DND-41 (cell line): ENCODE measurements at regions not wholly inside any gene's neighbourhood (a gene's known extent, or its start where the extent isn't known, plus 50 kb on each side); places are given as distances from the start of the nearest gene placed in this dataset.

Experiments
- ATAC-seq: fragments of 200-7000 bp; cut with Tn5 transposase; 3 replicates; pipeline ENCODE4 v1.9.1; 2021; ENCODE audit warnings: low read depth; ENCODE audit not compliant: insufficient read depth
- DNase-seq: peaks from one replicate; pipeline ENCODE4 v3.0.0-alpha.2; 2020
- H2AFZ ChIP-seq: 2 replicates; pipeline ENCODE4 v1.6.0; 2012; ENCODE audit warnings: low read depth, low read length
- H3K27ac ChIP-seq: 2 replicates; pipeline ENCODE4 v1.5.1; 2012; ENCODE audit warnings: low read length, inconsistent platforms
- H3K27me3 ChIP-seq: fragments of 200-600 bp; sonication (generic); 2 replicates; pipeline ENCODE4 v1.6.0; 2012; ENCODE audit warnings: low read length, mild to moderate bottlenecking, inconsistent platforms; ENCODE audit not compliant: insufficient read depth, poor library complexity
- H3K36me3 ChIP-seq: 2 replicates; pipeline ENCODE4 v1.5.1; 2012; ENCODE audit warnings: low read length, inconsistent platforms; ENCODE audit not compliant: insufficient read depth
- H3K4me1 ChIP-seq: 2 replicates; pipeline ENCODE4 v1.5.1; 2012; ENCODE audit warnings: mild to moderate bottlenecking, low read length; ENCODE audit not compliant: insufficient read depth
- H3K4me2 ChIP-seq: 2 replicates; pipeline ENCODE4 v1.6.0; 2012; ENCODE audit warnings: mild to moderate bottlenecking, moderate library complexity, low read length, inconsistent platforms; ENCODE audit not compliant: insufficient read depth
- H3K4me3 ChIP-seq, 2 experiments: fragments of 200-600 bp in 1 of 2; shearing (Covaris generic) in 1 of 2; 2 replicates each; pipeline ENCODE4 v1.5.1; 2012 to 2016; ENCODE audit warnings: inconsistent platforms in 2 of 2, low read length in 2 of 2, mild to moderate bottlenecking in 2 of 2, low read depth in 1 of 2, moderate library complexity in 1 of 2
- H3K79me2 ChIP-seq: 2 replicates; pipeline ENCODE4 v1.6.0; 2012; ENCODE audit warnings: low read length, inconsistent platforms; ENCODE audit not compliant: insufficient read depth
- H3K9ac ChIP-seq: 2 replicates; pipeline ENCODE4 v1.6.0; 2012; ENCODE audit warnings: low read depth, mild to moderate bottlenecking, inconsistent platforms, low read length, moderate library complexity
- H3K9me3 ChIP-seq: 2 replicates; pipeline ENCODE4 v1.5.1; 2012; ENCODE audit warnings: low read length, moderate library complexity, mild to moderate bottlenecking, inconsistent platforms; ENCODE audit not compliant: insufficient read depth, severe bottlenecking
- H4K20me1 ChIP-seq: 2 replicates; pipeline ENCODE4 v1.6.0; 2012; ENCODE audit warnings: low read length; ENCODE audit not compliant: insufficient read depth
- CTCF ChIP-seq: IDR thresholded peaks from 2 replicates; pipeline ENCODE4 v1.5.1; 2012; ENCODE audit warnings: borderline replicate concordance, low read length, moderate library complexity, mild to moderate bottlenecking; ENCODE audit not compliant: poor library complexity, severe bottlenecking; ENCODE audit errors: extremely low read depth
- EZH2 ChIP-seq: IDR thresholded peaks from 3 replicates; pipeline ENCODE4 v1.6.1; 2012; ENCODE audit warnings: borderline replicate concordance, low read depth, mild to moderate bottlenecking, moderate library complexity, low read length, inconsistent platforms; ENCODE audit not compliant: severe bottlenecking

GRCh38 chr17:71440513-71440912 lies 680.3 kb upstream of the SOX9 start:
- no peak for TF ChIP-seq CTCF
- no peak for TF ChIP-seq EZH2
- DNase-seq: no peak
- no peaks in the 10 kb centered on the region for H3K27me3 ChIP-seq

DNA sequence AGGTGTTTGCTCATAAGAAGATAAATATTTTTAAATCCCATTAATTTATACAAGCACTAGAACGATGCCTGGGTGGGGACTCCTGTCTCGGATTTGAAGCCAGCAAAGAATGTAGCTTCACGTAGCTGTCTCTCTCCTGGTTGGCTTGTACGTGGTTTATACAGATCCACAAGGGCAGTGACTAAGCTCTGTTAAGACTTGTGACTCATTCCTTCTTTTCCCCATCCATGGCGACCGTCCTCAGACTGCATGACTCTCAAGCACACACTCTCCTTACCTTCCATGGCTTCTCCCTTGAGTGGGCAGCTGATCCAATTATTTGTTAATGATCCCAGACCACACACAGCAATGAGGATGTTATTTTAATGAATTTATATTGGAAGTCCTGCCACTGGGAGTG lies 679.7 kb upstream of the SOX9 start:
- Histone ChIP-seq H3K27ac (no peak overlapping the region), H3K4me3 (no peak overlapping the region), H3K9me3 (no peaks in the 10 kb centered on the region), H3K9ac (no peak overlapping the region), H3K4me2 (no peak overlapping the region), H4K20me1 (no peaks in the 10 kb centered on the region), H3K79me2 (no peaks in the 10 kb centered on the region), H2AFZ (no peak overlapping the region), H3K4me1 (no peaks in the 10 kb centered on the region), H3K36me3 (no peaks in the 10 kb centered on the region), H3K27me3 (no peaks in the 10 kb centered on the region)
- TF ChIP-seq CTCF: no peak
- no peak for ATAC-seq
- no peak for DNase-seq

More at GRCh38 chr17:71440513-71440912, 680.3 kb upstream of the SOX9 start:
- no peaks in the 10 kb centered on the region for H3K79me2 ChIP-seq
- no peak overlapping the region for H2AFZ ChIP-seq
- no peaks in the 10 kb centered on the region for H4K20me1 ChIP-seq
- no peak for ATAC-seq
- H3K4me1 ChIP-seq: no peaks in the 10 kb centered on the region
- no peaks in the 10 kb centered on the region for H3K9me3 ChIP-seq
- no peak overlapping the region for H3K4me2 ChIP-seq
- H3K9ac ChIP-seq: no peak overlapping the region
- H3K4me3 ChIP-seq: no peak overlapping the region
- H3K27ac ChIP-seq: no peak overlapping the region
- H3K36me3 ChIP-seq: no peaks in the 10 kb centered on the region

DNA sequence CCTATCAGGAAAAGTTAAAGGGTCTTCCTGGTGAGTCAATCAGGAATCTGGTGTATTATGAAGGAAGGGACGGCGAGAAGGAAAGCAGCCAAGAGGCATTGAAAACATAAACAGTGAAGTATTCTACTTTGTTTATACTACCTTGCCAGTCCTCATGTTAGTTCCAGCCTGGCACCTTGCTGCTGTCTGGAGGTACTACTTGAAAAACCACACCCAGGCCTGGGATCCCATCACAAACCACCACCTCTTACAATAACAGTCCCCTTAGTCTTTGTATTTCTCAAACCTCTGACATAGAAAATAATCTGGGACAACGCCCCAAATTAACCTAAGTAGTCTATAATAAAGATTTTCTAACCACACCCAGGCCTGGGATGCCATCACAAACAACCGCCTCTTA lies 676.7 kb upstream of the SOX9 start:
- Histone ChIP-seq H3K4me3 (no peak overlapping the region), H4K20me1 (no peaks in the 10 kb centered on the region), H3K9ac (no peak overlapping the region), H3K79me2 (no peaks in the 10 kb centered on the region), H3K27me3 (no peaks in the 10 kb centered on the region), H3K4me1 (no peaks in the 10 kb centered on the region), H3K9me3 (no peaks in the 10 kb centered on the region), H3K36me3 (no peaks in the 10 kb centered on the region), H2AFZ (no peak overlapping the region), H3K27ac (no peak overlapping the region), H3K4me2 (no peak overlapping the region)
- TF ChIP-seq EZH2 (no peak), CTCF (no peak)
- no peak for ATAC-seq
- DNase-seq: no peak
